Transverse colon (tissue), 4 donors: ENCODE measurements at regions not wholly inside any gene's neighbourhood (a gene's known extent, or its start where the extent isn't known, plus 50 kb on each side); places are given as distances from the start of the nearest gene placed in this dataset.

Experiments used
- DNase-seq: peaks from one replicate; pipeline ENCODE4 v3.0.0-alpha.2; 2019
- H3K27ac ChIP-seq, 4 donors: fragments of 200-600 bp; sonication (generic); 2 replicates each; pipeline ENCODE4 v1.5.1; 2016 to 2018; ENCODE audit warnings: inconsistent platforms in 4 of 4
- H3K27me3 ChIP-seq: fragments of 200-600 bp; sonication (generic); 2 replicates; pipeline ENCODE4 v1.5.1; 2017; ENCODE audit warnings: inconsistent platforms
- H3K36me3 ChIP-seq, 4 donors: fragments of 200-600 bp; sonication (generic); 2 replicates each; pipeline ENCODE4 v1.5.1; 2017 to 2019; ENCODE audit warnings: inconsistent platforms in 4 of 4
- H3K4me1 ChIP-seq, 4 donors: fragments of 200-600 bp; sonication (generic); 2 replicates each; pipeline ENCODE4 v1.5.1; 2017 to 2020; ENCODE audit warnings: inconsistent platforms in 4 of 4
- H3K4me3 ChIP-seq, 4 donors: fragments of 200-600 bp; sonication (generic); 1 replicate in 1 of 4; 2 replicates in 3 of 4; pipeline versions ENCODE4 v1.5.1 to v1.6.1; 2017 to 2019; ENCODE audit warnings: inconsistent platforms in 4 of 4
- H3K9me3 ChIP-seq, 2 donors: fragments of 200-600 bp; sonication (generic); 2 replicates each; pipeline ENCODE4 v1.5.1; 2017 to 2019; ENCODE audit warnings: inconsistent platforms in 2 of 2
- CTCF ChIP-seq, 5 experiments: fragments of 200-600 bp in 3 of 5; fragments of 450-650 bp in 2 of 5; sonication (generic) in 3 of 5; IDR thresholded peaks; 1 replicate in 2 of 5; 2 replicates in 3 of 5; pipeline ENCODE4 v1.5.1; 2016 to 2017; ENCODE audit warnings: antibody characterized with exemption in 5 of 5, inconsistent platforms in 3 of 5, mild to moderate bottlenecking in 2 of 5, moderate library complexity in 1 of 5
- EP300 ChIP-seq: sonication (generic); formaldehyde crosslinking; IDR thresholded peaks from one replicate; pipeline ENCODE4 v1.6.1; 2017; ENCODE audit warnings: antibody characterized with exemption, low read depth
- POLR2A ChIP-seq: fragments of 450-650 bp; IDR thresholded peaks from one replicate; pipeline ENCODE4 v1.6.1; 2016; ENCODE audit warnings: antibody characterized with exemption, mild to moderate bottlenecking, moderate library complexity
- POLR2AphosphoS5 ChIP-seq, 3 donors: sonication (generic); formaldehyde crosslinking; IDR thresholded peaks; one replicate each; pipeline ENCODE4 v1.6.1; 2016; ENCODE audit warnings: antibody characterized with exemption in 3 of 3
- WGBS, 2 donors: methylation state at CpG; one replicate each; pipeline ENCODE4 v1.1.5; 2018; ENCODE audit warnings: low coverage in 1 of 2; 5-methylcytosine and 5-hydroxymethylcytosine counted together
- in situ Hi-C, 4 donors: fragments of 200-750 bp; cut with MboI; loops; one replicate each; pipeline versions ENCODE4 v1.15.0 to v1.15.1; 2017; ENCODE audit warnings: low sequenced_read_pairs in 3 of 4, low pct_ligation_motif_present in 1 of 4, low pct_unique_long_range_greater_than_20kb in 1 of 4
- intact Hi-C: fragments of 100-400 bp; cut with DNase I; formaldehyde crosslinking; loops from one replicate; pipeline ENCODE4 v1.15.1; 2023; ENCODE audit warnings: low total_unique reads

GRCh38 chr9:107431461-107431860, 58.1 kb downstream of the KLF4 start:
- no peaks in the 10 kb centered on the region for H3K9me3 ChIP-seq
- H3K27me3 ChIP-seq = no peaks in the 10 kb centered on the region
- in situ Hi-C loops = no loop called here
- H3K36me3 ChIP-seq = no peaks in the 10 kb centered on the region
- no peak overlapping the region for H3K4me3 ChIP-seq
- TF ChIP-seq POLR2AphosphoS5 (IDR thresholded peaks at IDR 0.05) (no peak), EP300 (no peak), CTCF (IDR thresholded peaks at IDR 0.05) (no peak), POLR2A (no peak)
- no peak overlapping the region for H3K27ac ChIP-seq
- peaks cover 0 to 3% (median 0%) of the 10 kb centered on the region in 4 donors for H3K4me1 ChIP-seq
- 94% methylated on average over 4 of the region's 4 CpGs; no CpG with 5 or more reads in 1 of the 2 donors for WGBS, 2 donors
- DNase-seq = no peak
- intact Hi-C loops = no loop called here

GRCh38 chr9:107430071-107430470, 59.5 kb downstream of the KLF4 start:
- intact Hi-C loops (no loop called here), in situ Hi-C loops (no loop called here)
- Histone ChIP-seq H3K27me3 (no peaks in the 10 kb centered on the region), H3K4me3 (no peak overlapping the region), H3K27ac (no peak overlapping the region), H3K9me3 (no peaks in the 10 kb centered on the region), H3K36me3 (no peaks in the 10 kb centered on the region), H3K4me1 (peaks cover 0 to 5% (median 2%) of the 10 kb centered on the region in 4 donors)
- DNase-seq = no peak
- WGBS, 2 donors = 92% methylated on average over 7 of the region's 7 CpGs; no CpG with 5 or more reads in 1 of the 2 donors
- TF ChIP-seq POLR2AphosphoS5 (IDR thresholded peaks at IDR 0.05) = no peak
- no peak for TF ChIP-seq POLR2A
- no peak for TF ChIP-seq CTCF (IDR thresholded peaks at IDR 0.05)
- no peak for TF ChIP-seq EP300

- intact Hi-C loops = loop anchor here (5.0 kb wide), 1 partner anchor 1141 kb away; no protein-coding TSS in a partner anchor
- WGBS, 2 donors = 86 to 87% methylated on average over 4 to 10 of the region's 10 CpGs
These were observed 63.4 kb downstream of the KLF4 start for GRCh38 chr9:107426126-107426525.

More at GRCh38 chr9:107426126-107426525, 63.4 kb downstream of the KLF4 start:
- no peak for DNase-seq
- in situ Hi-C loops = no loop called here
- Histone ChIP-seq H3K4me3 (no peak overlapping the region), H3K27ac (no peak overlapping the region), H3K4me1 (peaks cover 0 to 14% (median 4%) of the 10 kb centered on the region in 4 donors), H3K36me3 (no peaks in the 10 kb centered on the region), H3K9me3 (no peaks in the 10 kb centered on the region), H3K27me3 (no peaks in the 10 kb centered on the region)
- TF ChIP-seq POLR2A (no peak), CTCF (IDR thresholded peaks at IDR 0.05) (no peak), EP300 (no peak), POLR2AphosphoS5 (IDR thresholded peaks at IDR 0.05) (no peak)
